Trophoblast cell (in vitro differentiated cells and primary cell): ENCODE measurements at regions not wholly inside any gene's neighbourhood (a gene's known extent, or its start where the extent isn't known, plus 50 kb on each side); places are given as distances from the start of the nearest gene placed in this dataset.
A peak's percentile ranks its signal among the peaks of the same experiment; 100 is the strongest.

Experiments used
- DNase-seq, 2 donors: peaks; one replicate each; pipeline ENCODE4 v3.0.0-alpha.2; 2016
- H2AFZ ChIP-seq: 2 replicates; pipeline ENCODE4 v1.6.1; 2013; ENCODE audit warnings: low read length, moderate library complexity, mild to moderate bottlenecking; ENCODE audit not compliant: insufficient read depth, poor library complexity
- H2AK5ac ChIP-seq: 2 replicates; pipeline ENCODE4 v1.6.1; 2013; ENCODE audit warnings: mild to moderate bottlenecking, low read length
- H2BK120ac ChIP-seq: 2 replicates; pipeline ENCODE4 v1.6.1; 2013; ENCODE audit warnings: low read length, mild to moderate bottlenecking, moderate library complexity; ENCODE audit not compliant: insufficient read depth, poor library complexity
- H2BK12ac ChIP-seq: 2 replicates; pipeline ENCODE4 v1.6.1; 2013; ENCODE audit warnings: mild to moderate bottlenecking, low read length, moderate library complexity
- H2BK5ac ChIP-seq: 2 replicates; pipeline ENCODE4 v1.6.1; 2013; ENCODE audit warnings: low read length, low read depth, moderate library complexity, mild to moderate bottlenecking; ENCODE audit not compliant: poor library complexity
- H3K14ac ChIP-seq: 2 replicates; pipeline ENCODE4 v1.6.1; 2013; ENCODE audit warnings: mild to moderate bottlenecking, low read length
- H3K18ac ChIP-seq: 2 replicates; pipeline ENCODE4 v1.6.1; 2013; ENCODE audit warnings: mild to moderate bottlenecking, low read length
- H3K23ac ChIP-seq: 2 replicates; pipeline ENCODE4 v1.6.1; 2013; ENCODE audit warnings: low read length
- H3K27ac ChIP-seq: 2 replicates; pipeline ENCODE4 v1.5.1; 2013; ENCODE audit warnings: low read depth, mild to moderate bottlenecking, inconsistent platforms, low read length, moderate library complexity
- H3K27me3 ChIP-seq: 2 replicates; pipeline ENCODE4 v1.6.1; 2013; ENCODE audit warnings: inconsistent platforms, mild to moderate bottlenecking, low read length, moderate library complexity; ENCODE audit not compliant: insufficient read depth
- H3K36me3 ChIP-seq, 2 experiments: 1 replicate in 1 of 2; 2 replicates in 1 of 2; pipeline ENCODE4 v1.6.1; 2013; ENCODE audit warnings: low read length in 2 of 2, mild to moderate bottlenecking in 2 of 2, moderate library complexity in 1 of 2; ENCODE audit not compliant: insufficient read depth in 2 of 2, control insufficient read depth in 1 of 2
- H3K4ac ChIP-seq: 2 replicates; pipeline ENCODE4 v1.6.1; 2013; ENCODE audit warnings: low read depth, mild to moderate bottlenecking, low read length, moderate library complexity
- H3K4me1 ChIP-seq, 2 experiments: 1 replicate in 1 of 2; 2 replicates in 1 of 2; pipeline ENCODE4 v1.6.1; 2013; ENCODE audit warnings: low read length in 2 of 2, mild to moderate bottlenecking in 2 of 2, moderate library complexity in 1 of 2; ENCODE audit not compliant: insufficient read depth in 2 of 2, control insufficient read depth in 1 of 2
- H3K4me2 ChIP-seq: 2 replicates; pipeline ENCODE4 v1.6.1; 2013; ENCODE audit warnings: inconsistent platforms, mild to moderate bottlenecking, low read length, moderate library complexity
- H3K4me3 ChIP-seq: 2 replicates; pipeline ENCODE4 v1.5.1; 2013; ENCODE audit warnings: mild to moderate bottlenecking, low read depth, low read length, inconsistent platforms
- H3K79me1 ChIP-seq: one replicate; pipeline ENCODE4 v1.6.1; 2013; ENCODE audit warnings: low read length
- H3K79me2 ChIP-seq: 2 replicates; pipeline ENCODE4 v1.6.1; 2013; ENCODE audit warnings: low read length, mild to moderate bottlenecking; ENCODE audit not compliant: control insufficient read depth, insufficient read depth, poor library complexity
- H3K9ac ChIP-seq: 2 replicates; pipeline ENCODE4 v1.6.1; 2013; ENCODE audit warnings: mild to moderate bottlenecking, low read length
- H3K9me3 ChIP-seq: 2 replicates; pipeline ENCODE4 v1.6.1; 2013; ENCODE audit warnings: low read depth, mild to moderate bottlenecking, control low read depth, inconsistent platforms, low read length; ENCODE audit not compliant: insufficient read depth
- H4K12ac ChIP-seq: 2 replicates; pipeline ENCODE4 v1.6.1; 2013; ENCODE audit warnings: low read depth, mild to moderate bottlenecking, low read length, moderate library complexity
- H4K8ac ChIP-seq: 2 replicates; pipeline ENCODE4 v1.6.1; 2013; ENCODE audit warnings: low read depth, mild to moderate bottlenecking, low read length, moderate library complexity
- H4K91ac ChIP-seq: one replicate; pipeline ENCODE4 v1.6.1; 2013; ENCODE audit warnings: low read depth, mild to moderate bottlenecking, low read length, moderate library complexity
- WGBS: extraction: QIAGEN DNeasy Blood & Tissue Kit; methylation state at CpG from one replicate; pipeline ENCODE4 v1.1.7; 2013; ENCODE audit warnings: missing lambda C conversion rate; ENCODE audit not compliant: insufficient read length, insufficient coverage; ENCODE audit errors: extremely low coverage; 5-methylcytosine and 5-hydroxymethylcytosine counted together

DNA sequence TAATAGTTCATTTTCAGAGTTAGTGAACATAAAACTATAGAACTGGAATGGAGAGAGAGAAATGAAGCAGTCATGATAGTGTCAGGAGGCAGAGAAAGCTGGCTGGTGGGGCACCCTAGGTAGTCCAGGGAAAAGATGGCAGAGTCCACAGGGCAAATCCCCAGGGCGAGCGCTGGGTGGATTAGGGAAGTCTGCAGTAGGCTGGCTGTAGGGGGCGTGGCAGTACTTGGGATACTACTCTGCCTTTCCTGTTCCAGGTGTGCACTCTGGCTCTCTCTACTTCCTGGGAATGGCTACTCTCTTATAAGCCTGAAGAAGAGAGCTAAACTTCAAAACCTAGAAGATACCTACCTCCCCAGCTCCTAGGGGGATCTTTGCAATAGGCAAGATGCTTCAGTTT lies 232.9 kb upstream of the SLC10A2 start:
- Histone ChIP-seq H3K4me3 (no peak overlapping the region), H3K9me3 (peaks cover 3% of the 10 kb centered on the region), H4K91ac (no peak overlapping the region), H2BK120ac (no peak overlapping the region), H2AFZ (no peak overlapping the region), H3K79me1 (no peaks in the 10 kb centered on the region), H3K4ac (no peak overlapping the region), H4K12ac (no peak overlapping the region), H3K36me3 (peaks cover 0 to 1% of the 10 kb centered on the region in 2 experiments), H3K23ac (no peak overlapping the region), H3K14ac (no peak overlapping the region), H3K4me2 (no peak overlapping the region), H3K27ac (no peak overlapping the region), H3K18ac (no peak overlapping the region), H2BK5ac (no peak overlapping the region), H2BK12ac (no peak overlapping the region), H3K9ac (no peak overlapping the region), H3K79me2 (no peaks in the 10 kb centered on the region), H2AK5ac (no peak overlapping the region), H4K8ac (no peak overlapping the region), H3K4me1 (no peaks in the 10 kb centered on the region), H3K27me3 (no peaks in the 10 kb centered on the region)
- WGBS: no CpG with 5 or more reads among the region's 3 CpGs
- DNase-seq: no peak

DNA sequence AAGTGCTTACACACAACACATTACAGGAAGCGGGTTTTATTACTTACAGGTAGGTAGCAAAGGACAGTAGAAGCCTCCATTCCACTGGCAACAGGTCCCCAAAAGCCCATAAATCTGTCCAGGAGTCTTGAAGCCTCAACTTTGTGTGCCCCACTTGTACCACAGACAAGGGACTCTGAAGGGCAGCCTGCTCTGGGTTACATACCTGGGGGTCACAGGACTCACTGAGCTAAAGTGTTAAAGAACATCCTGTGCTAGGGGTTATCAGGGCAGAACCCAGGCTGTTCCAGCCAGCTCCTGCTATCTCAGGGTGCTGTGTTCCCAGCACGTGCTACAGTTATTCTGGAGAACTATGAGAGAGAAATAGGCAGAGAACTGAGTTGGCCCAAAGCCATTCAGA lies 230.9 kb upstream of the SLC10A2 start:
- Histone ChIP-seq H2BK120ac (no peak overlapping the region), H3K27me3 (no peaks in the 10 kb centered on the region), H3K79me1 (no peaks in the 10 kb centered on the region)

DNA sequence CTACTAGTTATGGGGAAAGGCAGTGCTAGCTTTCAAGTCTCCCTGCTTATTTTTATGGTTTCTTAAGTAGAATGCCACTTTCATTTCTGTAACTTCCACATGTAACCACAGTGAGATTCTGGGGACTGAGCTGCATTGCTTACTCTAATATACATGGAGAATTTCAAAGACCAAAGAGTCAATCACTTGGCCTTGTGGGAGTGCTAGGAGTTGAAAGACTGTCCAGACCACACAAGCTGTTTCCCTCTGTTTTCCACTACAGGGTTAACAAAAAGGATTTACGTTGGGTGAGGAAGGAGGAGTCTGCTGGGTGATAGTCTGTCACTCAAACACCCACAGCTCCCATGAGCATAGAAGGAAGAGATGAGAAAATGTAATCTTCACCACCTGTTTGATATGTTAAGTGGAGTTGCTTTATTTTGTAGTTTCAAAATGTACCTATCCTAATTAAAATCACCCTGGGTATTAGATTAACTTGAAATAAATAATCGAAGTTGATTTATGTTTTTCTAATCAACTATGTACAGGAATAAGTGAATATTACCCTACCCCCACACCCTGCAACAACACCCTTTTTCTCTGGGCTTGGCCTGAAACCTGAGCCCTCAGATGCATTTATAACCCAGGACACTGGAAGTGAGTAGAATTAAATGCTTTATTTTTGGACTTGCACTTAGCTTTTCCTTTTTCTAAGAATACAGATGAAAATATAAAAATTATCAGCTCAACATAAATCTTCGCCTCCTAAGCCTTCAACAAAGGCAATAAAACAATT lies 225.8 kb upstream of the SLC10A2 start:
- peaks cover 0 to 4% of the 10 kb centered on the region in 2 experiments for H3K4me1 ChIP-seq
- no peaks in the 10 kb centered on the region for H3K27me3 ChIP-seq
- no peak overlapping the region for H4K12ac ChIP-seq
- H2BK120ac ChIP-seq: no peak overlapping the region
- no peak overlapping the region for H2BK12ac ChIP-seq
- no peak overlapping the region for H3K14ac ChIP-seq
- no peak overlapping the region for H2BK5ac ChIP-seq
- H3K36me3 ChIP-seq: no peaks in the 10 kb centered on the region
- peaks cover under 1% of the 10 kb centered on the region for H3K9me3 ChIP-seq
- H3K9ac ChIP-seq: no peak overlapping the region
- WGBS: no CpG with 5 or more reads among the region's 3 CpGs
- H4K91ac ChIP-seq: no peak overlapping the region
- H3K18ac ChIP-seq: no peak overlapping the region
- no peak overlapping the region for H3K27ac ChIP-seq
- DNase-seq: no peak
- no peak overlapping the region for H3K23ac ChIP-seq
- H3K79me1 ChIP-seq: no peaks in the 10 kb centered on the region
- H4K8ac ChIP-seq: no peak overlapping the region
- no peak overlapping the region for H3K4ac ChIP-seq
- H2AFZ ChIP-seq: no peak overlapping the region
- H3K4me3 ChIP-seq: no peak overlapping the region
- no peaks in the 10 kb centered on the region for H3K79me2 ChIP-seq
- H3K4me2 ChIP-seq: no peak overlapping the region
- H2AK5ac ChIP-seq: no peak overlapping the region

More for the DNA sequence above, 230.9 kb upstream of the SLC10A2 start:
- no peak for DNase-seq
- no peak overlapping the region for H3K9ac ChIP-seq
- H2AK5ac ChIP-seq: no peak overlapping the region
- no CpG with 5 or more reads among the region's 2 CpGs for WGBS
- no peak overlapping the region for H3K18ac ChIP-seq
- H3K4me3 ChIP-seq: no peak overlapping the region
- H3K4ac ChIP-seq: no peak overlapping the region
- no peak overlapping the region for H2BK12ac ChIP-seq
- H3K4me2 ChIP-seq: no peak overlapping the region
- peaks cover 0 to 1% of the 10 kb centered on the region in 2 experiments for H3K36me3 ChIP-seq
- no peak overlapping the region for H2AFZ ChIP-seq
- H3K14ac ChIP-seq: no peak overlapping the region
- no peak overlapping the region for H4K12ac ChIP-seq
- no peak overlapping the region for H3K27ac ChIP-seq
- H2BK5ac ChIP-seq: no peak overlapping the region
- H3K4me1 ChIP-seq: no peaks in the 10 kb centered on the region
- no peak overlapping the region for H4K91ac ChIP-seq
- no peaks in the 10 kb centered on the region for H3K79me2 ChIP-seq
- H3K9me3 ChIP-seq: peaks cover 3% of the 10 kb centered on the region
- no peak overlapping the region for H3K23ac ChIP-seq
- H4K8ac ChIP-seq: no peak overlapping the region

DNA sequence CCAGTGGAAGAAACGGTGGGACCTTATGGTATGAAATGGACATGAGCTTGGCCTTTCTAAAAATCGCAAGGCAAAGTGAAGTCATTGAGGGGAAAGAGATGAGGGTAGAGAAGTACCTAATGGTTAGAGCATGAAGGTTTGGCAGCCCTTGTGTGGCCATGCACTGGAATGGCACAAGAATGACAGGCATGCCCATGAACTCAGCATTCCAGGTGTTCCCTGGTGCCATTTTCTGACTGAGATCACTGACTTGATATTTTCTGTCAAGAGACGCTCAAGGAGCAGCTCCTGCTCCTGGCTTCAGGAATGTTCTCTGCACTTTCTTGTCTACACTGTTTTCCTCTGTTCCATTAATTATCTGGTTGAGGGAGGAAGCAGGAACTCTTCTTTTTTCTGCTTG lies 225.0 kb upstream of the SLC10A2 start:
- H4K91ac ChIP-seq: no peak overlapping the region
- H3K9me3 ChIP-seq: no peaks in the 10 kb centered on the region
- no peak overlapping the region for H2BK12ac ChIP-seq
- WGBS: no CpG with 5 or more reads among the region's 3 CpGs
- no peak overlapping the region for H3K27ac ChIP-seq
- H3K18ac ChIP-seq: no peak overlapping the region
- H2AFZ ChIP-seq: no peak overlapping the region
- peak; percentile 51 to 83 for DNase-seq
- no peaks in the 10 kb centered on the region for H3K79me1 ChIP-seq
- no peak overlapping the region for H3K4me3 ChIP-seq
- no peak overlapping the region for H3K4ac ChIP-seq
- no peak overlapping the region for H3K9ac ChIP-seq
- H4K8ac ChIP-seq: no peak overlapping the region
- no peaks in the 10 kb centered on the region for H3K79me2 ChIP-seq
- H3K4me1 ChIP-seq: peaks cover 0 to 4% of the 10 kb centered on the region in 2 experiments
- no peaks in the 10 kb centered on the region for H3K27me3 ChIP-seq
- no peak overlapping the region for H3K4me2 ChIP-seq
- H3K14ac ChIP-seq: no peak overlapping the region
- H3K23ac ChIP-seq: no peak overlapping the region
- no peaks in the 10 kb centered on the region for H3K36me3 ChIP-seq
- no peak overlapping the region for H2BK5ac ChIP-seq
- no peak overlapping the region for H2BK120ac ChIP-seq
- no peak overlapping the region for H2AK5ac ChIP-seq
- H4K12ac ChIP-seq: no peak overlapping the region
